NCI-H2196 (cell line): ENCODE measurements at regions not wholly inside any gene's neighbourhood (a gene's known extent, or its start where the extent isn't known, plus 50 kb on each side); places are given as distances from the start of the nearest gene placed in this dataset.
A peak's percentile ranks its signal among the peaks of the same experiment; 100 is the strongest.

ENCODE experiments used
- DNase-seq: peaks from one replicate; lab custom pipeline; 2025; ENCODE audit not compliant: unreplicated experiment; lab: John Stamatoyannopoulos, UW

DNA sequence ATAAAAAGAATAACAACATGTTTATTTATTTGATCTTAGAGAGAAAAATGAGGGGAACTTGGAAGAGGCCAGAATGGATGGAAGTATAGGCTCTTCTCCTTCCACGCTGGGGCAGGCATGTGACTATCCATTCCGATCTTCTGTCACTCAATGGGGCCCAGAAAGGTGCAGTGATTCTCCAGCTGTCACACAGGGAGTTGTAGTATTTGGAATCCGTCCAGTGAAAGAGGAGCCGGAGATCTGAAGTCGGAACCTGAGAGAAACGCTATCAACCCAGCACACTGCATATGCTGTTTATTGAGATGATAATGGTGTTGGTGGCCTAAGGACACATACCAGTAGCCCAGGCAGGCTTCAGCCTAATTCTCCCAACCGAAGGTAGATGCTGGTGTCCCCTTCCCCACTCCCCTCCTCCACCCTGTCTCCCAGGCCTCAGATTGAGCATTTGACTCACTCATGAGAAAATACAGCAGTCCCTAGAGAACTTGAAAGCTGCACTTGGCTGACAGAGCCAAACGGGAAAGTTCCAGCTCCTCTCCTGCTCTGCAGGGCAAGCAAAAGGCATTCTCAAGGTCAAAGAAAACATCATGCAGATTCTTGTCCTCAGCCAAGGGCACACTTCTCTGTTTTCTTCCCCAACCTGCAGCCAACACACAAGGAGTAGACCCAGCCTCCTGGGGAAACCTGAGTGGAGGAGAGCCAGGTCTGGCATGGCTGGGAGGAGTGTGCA, 100.4 kb downstream of the IRF2BPL start:
- DNase-seq: no peak

- peak; percentile 31 for DNase-seq
These were observed 100.5 kb downstream of the LRRC74A start for GRCh38 chr14:76926521-76927251.

DNA sequence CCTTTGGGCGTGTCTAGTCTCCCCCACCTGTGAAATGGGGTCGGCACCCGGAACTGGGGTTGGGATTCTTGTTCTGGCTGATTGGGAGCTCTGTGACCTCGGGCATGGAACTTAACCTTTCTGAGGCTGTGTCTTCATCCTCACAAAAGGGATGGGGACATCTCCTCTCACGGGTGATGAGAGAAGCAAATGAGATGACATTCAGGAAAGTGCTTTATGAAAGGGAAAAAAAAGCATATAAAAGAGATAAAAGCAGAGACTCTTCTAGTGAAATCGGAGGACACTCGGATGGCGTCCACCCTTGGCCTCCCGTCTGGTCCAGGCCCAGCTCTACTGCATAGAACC, 98.9 kb downstream of the LRRC74A start:
- no peak for DNase-seq

- DNase-seq: peak; percentile 94
These were observed 98.3 kb downstream of the LRRC74A start for GRCh38 chr14:76924371-76925096.

GRCh38 chr14:76923431-76924370, 97.5 kb downstream of the LRRC74A start:
- DNase-seq: no peak

DNA sequence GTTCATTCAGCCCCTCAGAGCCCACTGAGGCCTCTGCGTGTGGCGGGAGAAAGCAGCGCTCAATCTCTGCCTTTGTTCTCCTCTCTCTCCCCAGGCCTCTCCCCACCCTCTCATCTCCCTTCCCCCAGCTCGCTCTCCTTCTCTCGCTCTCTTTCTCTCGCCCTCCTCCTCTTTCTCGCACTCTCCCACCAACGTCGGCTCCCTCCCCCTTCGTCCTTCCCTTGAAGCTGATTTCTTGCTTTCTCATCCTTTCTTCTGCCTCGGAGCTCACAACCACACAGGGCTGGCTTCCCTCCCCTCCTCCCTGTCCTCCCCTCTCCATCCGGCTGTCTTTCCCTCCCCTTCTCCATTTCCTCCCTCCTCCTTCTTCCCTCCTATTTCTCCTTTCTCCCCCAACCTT, 96.4 kb downstream of the LRRC74A start:
- no peak for DNase-seq

DNA sequence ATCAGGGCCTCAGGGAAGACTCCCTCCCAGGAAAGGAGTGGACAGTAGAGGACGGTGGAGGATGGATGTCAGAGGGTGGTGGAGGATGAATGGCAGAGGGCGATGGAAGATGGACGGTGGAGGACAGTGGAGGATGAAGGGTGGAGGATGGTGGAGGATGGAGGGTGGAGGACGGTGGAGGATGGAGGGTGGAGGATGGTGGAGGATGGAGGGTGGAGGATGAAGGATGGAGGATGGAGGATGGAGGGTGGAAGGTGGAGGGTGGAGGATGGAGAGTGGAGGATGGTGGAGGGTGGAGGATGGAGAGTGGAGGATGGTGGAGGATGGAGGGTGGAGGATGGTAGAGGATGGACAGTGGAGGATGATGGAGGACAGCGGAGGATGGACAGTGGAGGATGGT, 95.9 kb downstream of the LRRC74A start:
- DNase-seq: no peak

DNA sequence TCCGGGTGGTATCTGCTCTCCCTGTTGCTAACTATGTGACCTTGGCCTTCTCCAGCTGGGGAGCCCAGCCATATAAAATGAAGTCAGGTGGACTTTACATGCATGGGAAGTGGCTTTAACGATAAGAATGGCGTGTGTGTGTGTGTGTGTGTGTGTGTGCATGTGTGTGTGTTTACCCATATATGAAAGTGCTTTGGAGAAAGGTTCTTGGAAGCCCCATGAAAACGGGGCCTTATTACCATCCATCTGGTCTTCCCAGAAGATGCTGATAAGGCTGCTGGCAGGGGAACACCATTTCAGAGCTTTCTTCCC, 94.8 kb downstream of the LRRC74A start:
- no peak for DNase-seq

GRCh38 chr14:76920331-76921087, 94.3 kb downstream of the LRRC74A start:
- DNase-seq: peak; percentile 66

DNA sequence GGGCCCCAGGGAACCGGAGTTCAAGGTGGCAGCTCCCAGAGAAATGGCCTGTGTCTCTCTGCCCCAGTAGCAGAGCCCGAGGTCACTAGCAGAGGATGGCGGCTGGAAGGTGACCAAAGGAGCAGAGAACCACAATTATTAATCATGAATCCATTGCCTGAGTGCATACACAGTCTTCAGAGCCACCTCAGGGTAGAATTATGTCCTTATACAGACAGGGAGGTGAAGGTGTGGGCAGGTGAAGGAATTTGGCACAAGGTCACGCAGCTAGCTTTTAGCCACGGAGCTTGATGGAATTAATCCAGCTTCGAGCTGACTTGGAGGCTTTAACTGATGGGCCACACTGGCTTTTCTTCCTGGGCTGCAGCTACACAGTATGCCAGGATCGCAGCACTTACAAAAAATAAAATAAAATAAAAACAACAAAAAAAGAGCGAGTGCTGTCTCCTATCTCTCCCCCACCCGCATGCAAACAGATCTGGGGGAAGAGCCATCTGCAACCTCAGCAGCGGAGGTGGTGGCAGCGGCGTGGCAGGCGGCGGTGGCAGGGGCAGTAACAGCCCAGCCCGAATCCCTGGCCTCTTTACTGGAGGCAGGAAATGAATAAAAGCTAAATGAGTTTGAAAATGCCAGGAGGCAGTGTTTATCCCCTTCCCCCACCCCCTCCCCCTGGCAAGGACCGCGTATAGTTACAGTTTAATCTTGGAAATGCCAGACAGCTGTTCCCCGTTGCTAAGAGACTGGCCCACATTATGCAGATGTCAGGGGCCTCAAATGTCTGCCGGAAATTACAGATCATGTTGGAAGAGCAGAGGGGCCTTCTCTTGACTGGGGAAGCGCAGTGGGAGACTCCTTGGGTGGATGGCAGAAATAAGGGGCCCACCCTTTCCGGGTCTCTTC, 93.5 kb downstream of the LRRC74A start:
- peak; percentile 79 for DNase-seq
